GM18508 (cell line): ENCODE measurements at regions not wholly inside any gene's neighbourhood (a gene's known extent, or its start where the extent isn't known, plus 50 kb on each side); places are given as distances from the start of the nearest gene placed in this dataset.

Experiments used
- ATAC-seq: cut with Tn5 transposase; IDR thresholded peaks from one replicate; pipeline ENCODE4 v1.9.1; 2021; ENCODE audit warnings: moderate number of reproducible peaks; ENCODE audit not compliant: insufficient read depth, unreplicated experiment

DNA sequence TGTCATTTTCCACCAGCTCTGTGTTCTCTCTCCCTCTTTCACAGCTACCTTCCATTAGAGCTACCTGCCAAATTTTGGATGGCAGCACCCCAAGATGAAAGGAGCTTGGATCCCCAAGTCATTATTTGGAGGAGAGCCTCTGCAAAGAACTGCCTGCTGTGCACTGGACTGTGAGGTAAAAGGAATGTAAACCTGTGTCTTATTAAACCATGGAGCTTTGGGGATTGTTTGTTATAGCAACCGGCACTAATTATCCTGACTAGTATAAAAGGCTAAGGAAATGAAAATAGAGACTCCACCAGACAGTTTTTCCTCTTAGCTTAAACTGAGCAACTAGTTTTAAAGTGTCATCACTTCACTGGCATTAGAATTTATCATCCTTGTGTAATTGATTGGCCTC is 191.6 kb upstream of the DTNBP1 start:
- no peak for ATAC-seq

DNA sequence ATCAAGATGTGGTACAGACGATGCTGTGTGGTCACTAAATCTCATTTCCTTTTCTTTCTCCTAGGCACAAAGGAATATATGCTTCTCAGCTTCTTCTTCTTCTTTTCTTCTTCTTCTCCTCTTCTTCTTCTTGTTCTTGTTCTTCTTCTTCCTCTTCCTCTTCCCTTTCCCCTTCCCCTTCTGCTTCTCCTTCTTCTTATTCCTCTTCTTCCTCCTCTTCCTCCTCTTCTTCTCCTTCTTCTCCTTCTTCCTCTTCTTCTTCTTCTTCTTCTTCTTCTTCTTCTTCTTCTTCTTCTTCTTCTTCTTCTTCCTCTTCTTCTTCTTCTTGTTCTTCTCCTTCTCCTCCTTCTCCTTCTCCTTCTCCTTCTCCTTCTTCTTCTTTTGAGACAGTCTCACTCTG is 190.4 kb upstream of the DTNBP1 start:
- ATAC-seq: no peak

GRCh38 chr6:15852289-15852688 is 189.5 kb upstream of the DTNBP1 start:
- ATAC-seq: no peak

DNA sequence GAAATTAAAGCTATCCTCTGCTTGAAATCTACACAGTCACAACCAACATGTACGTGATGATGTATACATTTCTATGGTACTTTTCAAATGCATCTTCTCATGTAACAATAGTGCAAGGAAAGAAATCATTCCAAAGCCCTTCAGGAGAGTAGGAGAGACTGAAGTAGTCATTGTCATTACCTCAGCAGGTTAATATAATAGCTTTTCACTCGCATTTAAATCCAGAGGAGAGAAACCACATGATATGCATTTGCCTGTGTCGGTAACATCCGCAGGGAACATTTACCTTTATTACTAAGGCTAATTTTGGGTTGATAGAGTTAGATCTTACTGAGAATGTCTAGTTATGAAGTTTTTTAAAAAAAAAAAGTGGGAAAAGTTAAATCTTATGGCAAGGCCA is 186.6 kb upstream of the DTNBP1 start:
- ATAC-seq: no peak

- ATAC-seq: no peak
Measured at GRCh38 chr6:15845492-15845891, 182.7 kb upstream of the DTNBP1 start.

GRCh38 chr6:15843764-15844163 is 180.9 kb upstream of the DTNBP1 start:
- ATAC-seq: no peak

DNA sequence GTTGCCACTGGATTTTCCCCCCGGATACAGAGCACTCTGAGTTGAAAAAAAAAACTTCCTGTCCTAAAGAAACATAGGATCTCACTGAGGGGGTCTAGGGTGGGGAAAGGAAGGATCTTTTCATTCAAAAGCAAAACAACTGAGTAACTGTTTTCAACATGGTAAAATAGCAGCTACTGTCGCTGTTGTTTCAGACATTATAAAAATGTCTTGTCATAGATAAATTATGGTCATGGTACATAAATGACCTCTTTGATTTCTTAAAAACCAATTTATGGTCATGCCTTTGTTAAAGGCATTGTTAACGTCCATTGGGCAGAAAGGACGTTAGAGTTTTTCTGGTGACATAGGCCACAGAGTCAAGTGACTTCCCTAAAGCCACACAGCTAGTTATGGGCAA is 180.4 kb upstream of the DTNBP1 start:
- no peak for ATAC-seq

GRCh38 chr6:15842727-15843117 is 179.9 kb upstream of the DTNBP1 start:
- ATAC-seq: no peak

GRCh38 chr6:15841937-15842726 is 179.3 kb upstream of the DTNBP1 start:
- ATAC-seq: no peak

- no peak for ATAC-seq
Measured at GRCh38 chr6:15839969-15840541, 177.2 kb upstream of the DTNBP1 start.

DNA sequence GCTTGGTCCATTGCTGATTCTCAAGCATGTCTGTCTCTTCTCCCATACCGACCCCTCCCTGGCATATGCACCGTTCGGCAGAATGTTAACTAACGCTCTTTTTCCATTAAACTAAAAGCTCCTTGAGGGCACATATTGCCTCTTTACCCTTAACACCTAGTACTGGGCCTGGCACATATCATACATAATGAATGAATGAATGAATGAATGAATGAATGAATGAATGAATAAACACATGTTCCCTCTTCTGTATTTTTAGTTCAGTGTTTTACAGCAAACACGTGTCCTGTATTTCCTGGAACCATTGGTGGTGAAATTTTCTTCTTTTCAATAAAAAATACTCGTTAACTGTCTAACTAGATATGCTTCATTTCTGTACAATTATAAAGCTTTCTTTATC is 174.4 kb upstream of the DTNBP1 start:
- no peak for ATAC-seq

DNA sequence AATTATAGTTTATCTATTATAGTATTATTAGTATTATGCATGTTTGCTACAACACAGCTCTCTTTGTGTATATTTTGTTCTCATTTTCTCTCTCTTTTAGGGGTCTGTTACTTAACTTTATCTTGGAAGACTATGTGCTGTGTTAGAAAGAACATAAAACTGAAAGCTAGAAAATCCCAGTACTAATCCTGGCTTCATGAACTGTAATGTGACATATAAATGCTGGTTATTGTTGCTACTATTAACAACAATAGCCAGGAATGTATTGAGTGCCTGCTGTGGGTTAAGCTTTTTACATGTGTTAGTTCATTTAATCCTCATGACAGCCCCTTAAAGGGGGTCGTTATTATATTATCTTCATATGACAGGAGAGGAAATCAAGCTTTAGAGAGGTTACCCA is 170.0 kb upstream of the DTNBP1 start:
- no peak for ATAC-seq

GRCh38 chr6:15829156-15829555 is 166.3 kb upstream of the DTNBP1 start:
- ATAC-seq: no peak

DNA sequence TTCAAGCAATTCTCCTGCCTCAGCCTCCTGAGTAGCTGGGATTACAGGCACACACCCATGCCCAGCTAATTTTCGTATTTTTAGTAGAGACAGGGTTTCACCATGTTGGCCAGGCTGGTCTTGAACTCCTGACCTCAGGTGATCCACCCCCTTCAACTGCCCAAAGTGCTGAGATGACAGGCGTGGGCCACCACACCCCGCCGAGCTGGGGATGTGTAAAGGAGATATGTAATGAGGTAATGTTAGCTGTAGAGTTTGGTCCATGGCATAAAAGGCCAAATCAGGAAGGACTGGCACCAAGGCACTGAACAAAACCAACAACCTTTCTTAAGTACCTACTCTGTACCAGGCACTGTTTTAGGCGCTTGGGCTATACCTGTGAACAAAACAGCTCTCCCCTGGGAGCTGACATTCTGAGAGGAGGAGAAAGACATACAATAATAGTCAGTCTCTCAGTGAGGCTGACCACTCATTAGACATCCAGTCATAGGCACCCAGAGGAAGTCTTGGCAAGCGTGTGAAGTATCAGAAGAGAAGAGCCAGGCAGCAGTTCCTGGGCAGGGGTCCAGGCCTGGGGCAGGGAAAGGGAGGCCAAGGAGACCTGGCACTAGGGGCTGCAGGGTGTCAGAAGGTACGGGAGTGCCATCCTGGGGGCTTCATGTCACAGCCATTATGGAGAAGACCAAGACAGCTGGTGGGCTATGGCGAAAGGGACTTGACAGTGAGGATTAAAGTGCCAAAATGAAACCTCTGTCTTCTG is 164.8 kb upstream of the DTNBP1 start:
- ATAC-seq: no peak

- ATAC-seq: no peak
Measured at GRCh38 chr6:15826814-15827318, 164.0 kb upstream of the DTNBP1 start.

DNA sequence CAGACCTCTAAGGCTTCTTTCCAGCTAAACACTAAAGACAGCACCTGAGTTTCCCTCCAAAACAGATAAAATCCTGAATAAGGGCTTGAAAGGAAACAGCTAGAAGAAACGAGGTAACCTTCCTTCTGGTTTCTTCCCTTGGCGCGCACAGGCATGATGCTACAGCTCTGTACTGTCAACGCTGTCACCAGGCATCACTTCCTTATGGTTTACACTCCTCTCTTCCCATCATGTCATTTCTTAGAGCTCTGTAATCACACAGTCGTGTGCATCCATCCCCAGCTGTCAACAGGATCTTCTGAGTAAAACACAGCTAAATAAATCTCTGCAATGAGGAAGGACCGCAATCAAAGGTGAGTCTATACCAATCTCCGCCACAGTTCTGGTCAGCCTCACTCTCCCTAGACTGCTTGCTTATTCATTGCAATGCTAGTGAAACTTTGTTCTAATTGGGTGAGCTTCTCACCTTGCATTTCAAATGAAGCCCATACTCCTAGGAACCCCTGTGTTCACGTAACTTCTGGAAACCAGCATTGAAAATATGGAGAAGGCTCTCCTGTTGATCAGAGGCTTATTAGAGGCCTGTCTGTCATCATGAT is 162.6 kb upstream of the DTNBP1 start:
- no peak for ATAC-seq

DNA sequence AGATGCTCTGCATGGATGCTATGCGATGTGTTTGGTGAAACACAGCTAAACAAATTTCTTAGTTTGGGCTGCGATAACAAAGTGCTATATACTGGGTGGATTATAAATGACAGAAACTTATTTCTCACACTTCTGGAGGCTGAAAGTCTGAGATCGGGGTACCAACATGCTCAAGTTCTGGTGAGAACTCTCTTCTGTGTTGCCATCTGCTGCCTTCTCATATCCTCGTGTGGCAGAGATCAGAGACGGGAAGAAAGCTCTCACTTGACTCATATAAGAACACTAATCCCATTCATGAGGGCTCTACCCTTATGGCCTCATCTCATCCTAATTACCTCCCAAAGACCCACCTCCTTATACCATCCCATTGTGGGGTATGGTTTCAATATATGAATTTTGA is 162.0 kb upstream of the DTNBP1 start:
- no peak for ATAC-seq

- no peak for ATAC-seq
Measured at GRCh38 chr6:15823838-15824414, 161.1 kb upstream of the DTNBP1 start.

DNA sequence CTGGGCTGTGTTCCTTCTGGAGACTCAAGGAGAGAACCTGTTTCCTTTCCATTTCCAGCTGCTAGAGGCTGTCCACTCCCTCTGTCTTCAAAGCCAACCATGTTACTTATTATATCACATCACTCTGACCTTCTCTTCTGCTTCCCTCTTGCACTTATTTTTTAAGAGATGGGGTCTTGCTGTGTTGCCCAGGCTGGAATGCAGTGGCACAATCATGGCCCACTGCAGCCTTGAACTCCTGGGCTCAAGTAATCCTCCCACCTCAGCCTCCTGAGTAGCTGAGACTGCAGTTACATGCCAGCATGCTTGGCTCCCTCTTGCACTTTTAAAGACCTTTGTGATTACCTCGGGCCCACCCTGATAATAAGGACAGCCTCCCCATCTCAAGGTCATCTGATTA is 160.0 kb upstream of the DTNBP1 start:
- ATAC-seq: no peak

GRCh38 chr6:15819841-15820240 is 157.0 kb upstream of the DTNBP1 start:
- ATAC-seq: no peak

DNA sequence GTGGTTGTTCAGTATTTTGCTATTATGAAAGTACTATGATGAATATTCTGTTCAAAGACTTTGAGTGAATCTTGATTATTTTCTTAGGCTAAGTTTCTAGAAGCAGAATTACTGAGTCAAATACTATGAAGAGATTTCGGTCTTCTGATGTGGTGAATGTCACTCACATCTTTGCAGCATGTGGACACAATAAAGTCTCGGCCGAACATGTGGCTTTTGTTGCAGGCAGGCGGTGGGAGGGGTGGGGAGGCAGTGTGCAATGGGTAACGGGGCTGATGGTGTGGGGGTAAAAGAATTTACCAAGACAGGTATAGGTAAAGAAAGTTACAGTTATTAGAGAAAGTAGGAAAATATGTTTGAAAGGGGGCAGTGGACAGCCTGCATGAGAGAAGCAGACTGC is 156.4 kb upstream of the DTNBP1 start:
- no peak for ATAC-seq
